DND-41 (cell line): ENCODE measurements at regions not wholly inside any gene's neighbourhood (a gene's known extent, or its start where the extent isn't known, plus 50 kb on each side); places are given as distances from the start of the nearest gene placed in this dataset.

Source experiments
- CTCF ChIP-seq: IDR thresholded peaks from 2 replicates; pipeline ENCODE4 v1.5.1; 2012; ENCODE audit warnings: borderline replicate concordance, low read length, moderate library complexity, mild to moderate bottlenecking; ENCODE audit not compliant: poor library complexity, severe bottlenecking; ENCODE audit errors: extremely low read depth
- EZH2 ChIP-seq: IDR thresholded peaks from 3 replicates; pipeline ENCODE4 v1.6.1; 2012; ENCODE audit warnings: borderline replicate concordance, low read depth, mild to moderate bottlenecking, moderate library complexity, low read length, inconsistent platforms; ENCODE audit not compliant: severe bottlenecking

GRCh38 chr5:125185740-125186139, 439.3 kb upstream of the ZNF608 start:
- TF ChIP-seq CTCF (no peak), EZH2 (no peak)
